ENCODE measurements at regions not wholly inside any gene's neighbourhood (a gene's known extent, or its start where the extent isn't known, plus 50 kb on each side); places are given as distances from the start of the nearest gene placed in this dataset.

GRCh38 chr13:78430811-78431210 is 172.5 kb downstream of the POU4F1 start:
- Histone ChIP-seq H3K4me3 (ENCODE audit: low read depth, low read length) (no peak overlapping the region), H3K9me3 (ENCODE audit: control insufficient read depth, low read length) (no peaks in the 10 kb centered on the region), H3K9ac (no peak overlapping the region), H3K4me2 (ENCODE audit: low read length) (no peak overlapping the region), H3K36me3 (ENCODE audit: control insufficient read depth, insufficient read depth, low read length) (no peaks in the 10 kb centered on the region), H3K27ac (no peak overlapping the region), H3K79me2 (no peaks in the 10 kb centered on the region), H2AFZ (no peak overlapping the region), H3K27me3 (ENCODE audit: control insufficient read depth, insufficient read depth, low read length) (no peaks in the 10 kb centered on the region), H3K4me1 (no peaks in the 10 kb centered on the region)
- TF ChIP-seq CTCF (IDR thresholded peaks at IDR 0.05) = no peak

GRCh38 chr13:78430166-78430791 is 173.1 kb downstream of the POU4F1 start:
- no peaks in the 10 kb centered on the region for H3K79me2 ChIP-seq

GRCh38 chr13:78428646-78429045 is 174.7 kb downstream of the POU4F1 start:
- H3K27me3 ChIP-seq (ENCODE audit: control insufficient read depth, insufficient read depth, low read length) = no peaks in the 10 kb centered on the region
- no peaks in the 10 kb centered on the region for H3K36me3 ChIP-seq (ENCODE audit: control insufficient read depth, insufficient read depth, low read length)
- H3K9ac ChIP-seq = no peak overlapping the region
- TF ChIP-seq CTCF (IDR thresholded peaks at IDR 0.05) = no peak
- no peak overlapping the region for H3K4me3 ChIP-seq (ENCODE audit: low read depth, low read length)
- no peak overlapping the region for H3K27ac ChIP-seq
- no peaks in the 10 kb centered on the region for H3K79me2 ChIP-seq
- H3K4me2 ChIP-seq (ENCODE audit: low read length) = no peak overlapping the region
- no peaks in the 10 kb centered on the region for H3K4me1 ChIP-seq
- no peaks in the 10 kb centered on the region for H3K9me3 ChIP-seq (ENCODE audit: control insufficient read depth, low read length)
- no peak overlapping the region for H2AFZ ChIP-seq

More at GRCh38 chr13:78430166-78430791, 173.1 kb downstream of the POU4F1 start:
- H3K9ac ChIP-seq = no peak overlapping the region
- no peak overlapping the region for H2AFZ ChIP-seq
- no peak for TF ChIP-seq CTCF (IDR thresholded peaks at IDR 0.05)
- H3K9me3 ChIP-seq (ENCODE audit: control insufficient read depth, low read length) = no peaks in the 10 kb centered on the region
- no peak overlapping the region for H3K27ac ChIP-seq
- no peaks in the 10 kb centered on the region for H3K4me1 ChIP-seq
- no peaks in the 10 kb centered on the region for H3K36me3 ChIP-seq (ENCODE audit: control insufficient read depth, insufficient read depth, low read length)
- H3K27me3 ChIP-seq (ENCODE audit: control insufficient read depth, insufficient read depth, low read length) = no peaks in the 10 kb centered on the region
- H3K4me3 ChIP-seq (ENCODE audit: low read depth, low read length) = no peak overlapping the region
- no peak overlapping the region for H3K4me2 ChIP-seq (ENCODE audit: low read length)

GRCh38 chr13:78426183-78426582 is 177.2 kb downstream of the POU4F1 start:
- Histone ChIP-seq H3K36me3 (ENCODE audit: control insufficient read depth, insufficient read depth, low read length) (no peaks in the 10 kb centered on the region), H3K9ac (no peak overlapping the region), H3K4me1 (no peaks in the 10 kb centered on the region), H3K4me2 (ENCODE audit: low read length) (no peak overlapping the region), H2AFZ (no peak overlapping the region), H3K27ac (no peak overlapping the region), H3K4me3 (ENCODE audit: low read depth, low read length) (no peak overlapping the region), H3K27me3 (ENCODE audit: control insufficient read depth, insufficient read depth, low read length) (no peaks in the 10 kb centered on the region), H3K79me2 (no peaks in the 10 kb centered on the region), H3K9me3 (ENCODE audit: control insufficient read depth, low read length) (no peaks in the 10 kb centered on the region)
- no peak for TF ChIP-seq CTCF (IDR thresholded peaks at IDR 0.05)

GRCh38 chr13:78420814-78421213 is 182.5 kb downstream of the POU4F1 start:
- H3K4me3 ChIP-seq (ENCODE audit: low read depth, low read length) = no peak overlapping the region
- H3K9me3 ChIP-seq (ENCODE audit: control insufficient read depth, low read length) = no peaks in the 10 kb centered on the region
- no peak overlapping the region for H2AFZ ChIP-seq
- no peaks in the 10 kb centered on the region for H3K36me3 ChIP-seq (ENCODE audit: control insufficient read depth, insufficient read depth, low read length)
- H3K27me3 ChIP-seq (ENCODE audit: control insufficient read depth, insufficient read depth, low read length) = no peaks in the 10 kb centered on the region
- H3K9ac ChIP-seq = no peak overlapping the region
- H3K4me2 ChIP-seq (ENCODE audit: low read length) = no peak overlapping the region
- H3K79me2 ChIP-seq = no peaks in the 10 kb centered on the region
- H3K4me1 ChIP-seq = no peaks in the 10 kb centered on the region
- H3K27ac ChIP-seq = no peak overlapping the region
- TF ChIP-seq CTCF (IDR thresholded peaks at IDR 0.05) = no peak

All from parathyroid adenoma (tissue), 2 donors.